ENCODE measurements at regions not wholly inside any gene's neighbourhood (a gene's known extent, or its start where the extent isn't known, plus 50 kb on each side); places are given as distances from the start of the nearest gene placed in this dataset.

DNA sequence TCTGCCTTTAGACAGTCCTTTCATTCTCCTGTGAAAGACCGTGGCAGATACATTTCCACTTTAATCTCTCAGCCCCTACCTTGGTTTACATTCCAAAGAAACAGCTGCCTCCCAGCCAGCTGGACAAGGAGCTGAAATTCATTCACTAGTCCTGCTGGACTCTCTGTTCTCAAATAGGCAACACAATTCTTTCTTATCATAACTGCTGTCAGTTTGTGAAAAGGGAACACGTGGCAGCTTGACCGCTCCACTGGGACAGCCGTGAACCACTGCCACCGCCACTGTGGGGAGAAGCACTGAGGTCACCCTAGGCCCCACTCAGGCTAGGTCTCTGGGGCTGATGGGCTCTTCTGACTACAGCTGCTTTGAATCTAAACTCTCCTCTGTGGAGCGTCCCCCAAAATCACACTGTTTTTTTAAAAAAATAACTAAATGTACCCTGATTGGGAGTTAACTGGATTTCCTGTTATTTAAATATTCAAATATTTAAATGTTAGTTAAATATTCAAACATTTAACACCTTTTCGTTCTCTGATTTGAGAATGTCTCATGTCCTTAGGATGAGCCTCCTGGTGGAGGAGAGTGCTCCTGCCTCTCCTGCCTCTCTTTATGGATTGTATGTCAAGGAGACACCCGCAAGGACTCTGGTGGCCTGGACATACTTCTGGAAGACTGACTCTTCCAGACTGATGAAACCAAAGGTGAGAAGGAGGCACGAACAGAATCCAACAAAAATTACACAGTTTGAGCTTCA lies 120.1 kb downstream of the BOD1 start:
- TF ChIP-seq, protein P1, sequence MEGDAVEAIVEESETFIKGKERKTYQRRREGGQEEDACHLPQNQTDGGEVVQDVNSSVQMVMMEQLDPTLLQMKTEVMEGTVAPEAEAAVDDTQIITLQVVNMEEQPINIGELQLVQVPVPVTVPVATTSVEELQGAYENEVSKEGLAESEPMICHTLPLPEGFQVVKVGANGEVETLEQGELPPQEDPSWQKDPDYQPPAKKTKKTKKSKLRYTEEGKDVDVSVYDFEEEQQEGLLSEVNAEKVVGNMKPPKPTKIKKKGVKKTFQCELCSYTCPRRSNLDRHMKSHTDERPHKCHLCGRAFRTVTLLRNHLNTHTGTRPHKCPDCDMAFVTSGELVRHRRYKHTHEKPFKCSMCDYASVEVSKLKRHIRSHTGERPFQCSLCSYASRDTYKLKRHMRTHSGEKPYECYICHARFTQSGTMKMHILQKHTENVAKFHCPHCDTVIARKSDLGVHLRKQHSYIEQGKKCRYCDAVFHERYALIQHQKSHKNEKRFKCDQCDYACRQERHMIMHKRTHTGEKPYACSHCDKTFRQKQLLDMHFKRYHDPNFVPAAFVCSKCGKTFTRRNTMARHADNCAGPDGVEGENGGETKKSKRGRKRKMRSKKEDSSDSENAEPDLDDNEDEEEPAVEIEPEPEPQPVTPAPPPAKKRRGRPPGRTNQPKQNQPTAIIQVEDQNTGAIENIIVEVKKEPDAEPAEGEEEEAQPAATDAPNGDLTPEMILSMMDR (IDR thresholded peaks at IDR 0.05), result no peak
- TF ChIP-seq POLR2A (IDR thresholded peaks at IDR 0.05), result no peak
- no peak for TF ChIP-seq EP300 (IDR thresholded peaks at IDR 0.05)
